H9 (cell line): ENCODE measurements at regions not wholly inside any gene's neighbourhood (a gene's known extent, or its start where the extent isn't known, plus 50 kb on each side); places are given as distances from the start of the nearest gene placed in this dataset.

ENCODE experiments used
- DNase-seq: peaks from one replicate; pipeline ENCODE4 v3.0.0-alpha.2; 2017
- H2AFZ ChIP-seq: one replicate; pipeline ENCODE4 v1.6.1; 2013; ENCODE audit warnings: mild to moderate bottlenecking, low read length, control low read depth, moderate library complexity
- H2AK5ac ChIP-seq: 2 replicates; pipeline ENCODE4 v1.6.1; 2013; ENCODE audit warnings: low read length, control low read depth, mixed read lengths; ENCODE audit not compliant: insufficient read length
- H2BK120ac ChIP-seq: one replicate; pipeline ENCODE4 v1.6.1; 2013; ENCODE audit warnings: low read depth, mild to moderate bottlenecking, low read length, control low read depth, inconsistent platforms; ENCODE audit not compliant: poor library complexity, severe bottlenecking
- H2BK12ac ChIP-seq: 2 replicates; pipeline ENCODE4 v1.6.1; 2013; ENCODE audit warnings: low read length, control low read depth, mixed read lengths, low read depth; ENCODE audit not compliant: insufficient read length
- H2BK15ac ChIP-seq: 2 replicates; pipeline ENCODE4 v1.6.1; 2013; ENCODE audit warnings: low read depth, low read length, control low read depth
- H2BK20ac ChIP-seq: one replicate; pipeline ENCODE4 v1.6.1; 2013; ENCODE audit warnings: low read depth, mild to moderate bottlenecking, low read length, control low read depth, inconsistent platforms; ENCODE audit not compliant: poor library complexity, severe bottlenecking
- H2BK5ac ChIP-seq: 2 replicates; pipeline ENCODE4 v1.6.1; 2013; ENCODE audit warnings: low read length, control low read depth, mixed read lengths; ENCODE audit not compliant: insufficient read length
- H3K14ac ChIP-seq: 2 replicates; pipeline ENCODE4 v1.6.1; 2013; ENCODE audit warnings: low read length, control low read depth; ENCODE audit not compliant: insufficient read depth
- H3K18ac ChIP-seq: 2 replicates; pipeline ENCODE4 v1.6.1; 2013; ENCODE audit warnings: low read depth, mild to moderate bottlenecking, mixed read lengths, low read length, control low read depth; ENCODE audit not compliant: insufficient read length
- H3K23ac ChIP-seq: 2 replicates; pipeline ENCODE4 v1.6.1; 2013; ENCODE audit warnings: low read length, control low read depth, mixed read lengths, low read depth; ENCODE audit not compliant: insufficient read length
- H3K23me2 ChIP-seq: 2 replicates; pipeline ENCODE4 v1.6.1; 2013; ENCODE audit warnings: low read depth, mild to moderate bottlenecking, mixed read lengths, low read length, control low read depth; ENCODE audit not compliant: insufficient read length, poor library complexity, severe bottlenecking
- H3K27ac ChIP-seq: 2 replicates; pipeline ENCODE4 v1.5.1; 2013; ENCODE audit warnings: low read length, control low read depth, mixed read lengths, low read depth; ENCODE audit not compliant: insufficient read length
- H3K27me3 ChIP-seq: 2 replicates; pipeline ENCODE4 v1.6.1; 2013; ENCODE audit warnings: low read length, control low read depth, inconsistent platforms; ENCODE audit not compliant: insufficient read depth
- H3K4ac ChIP-seq: 2 replicates; pipeline ENCODE4 v1.6.1; 2013; ENCODE audit warnings: low read depth, mild to moderate bottlenecking, control low read depth, inconsistent platforms, low read length, moderate library complexity
- H3K4me1 ChIP-seq: 2 replicates; pipeline ENCODE4 v1.6.1; 2013; ENCODE audit warnings: low read length, control low read depth, inconsistent platforms; ENCODE audit not compliant: insufficient read depth
- H3K4me2 ChIP-seq: 2 replicates; pipeline ENCODE4 v1.6.1; 2013; ENCODE audit warnings: low read length, control low read depth, mixed read lengths; ENCODE audit not compliant: insufficient read length, insufficient read depth
- H3K56ac ChIP-seq: 2 replicates; pipeline ENCODE4 v1.6.1; 2013; ENCODE audit warnings: low read depth, mild to moderate bottlenecking, mixed read lengths, low read length, control low read depth; ENCODE audit not compliant: insufficient read length
- H3K79me1 ChIP-seq: 2 replicates; pipeline ENCODE4 v1.6.1; 2013; ENCODE audit warnings: low read depth, mild to moderate bottlenecking, moderate library complexity, low read length, control low read depth, inconsistent platforms; ENCODE audit not compliant: insufficient read depth, poor library complexity, severe bottlenecking
- H3K79me2 ChIP-seq: 2 replicates; pipeline ENCODE4 v1.6.1; 2013; ENCODE audit warnings: low read length, control low read depth, inconsistent platforms; ENCODE audit not compliant: insufficient read depth
- H3K9ac ChIP-seq: 2 replicates; pipeline ENCODE4 v1.6.1; 2013; ENCODE audit warnings: low read length, control low read depth, mixed read lengths; ENCODE audit not compliant: insufficient read length; ENCODE audit errors: extremely low read depth
- H3K9me3 ChIP-seq: one replicate; pipeline ENCODE4 v1.6.1; 2013; ENCODE audit warnings: low read depth, low read length, inconsistent platforms; ENCODE audit not compliant: control insufficient read depth
- H3T11ph ChIP-seq: one replicate; pipeline ENCODE4 v1.6.1; 2013; ENCODE audit warnings: mild to moderate bottlenecking, low read length, control low read depth, inconsistent platforms
- H4K20me1 ChIP-seq: one replicate; pipeline ENCODE4 v1.6.1; 2013; ENCODE audit not compliant: control insufficient read depth, insufficient read length, insufficient read depth
- H4K5ac ChIP-seq: 2 replicates; pipeline ENCODE4 v1.6.1; 2013; ENCODE audit warnings: low read depth, mild to moderate bottlenecking, mixed read lengths, low read length, control low read depth; ENCODE audit not compliant: insufficient read length
- H4K8ac ChIP-seq: replicated peaks from 2 replicates; pipeline ENCODE4 v1.6.1; 2013; ENCODE audit warnings: low read length, control low read depth, mixed read lengths, low read depth; ENCODE audit not compliant: insufficient read length
- H4K91ac ChIP-seq: 2 replicates; pipeline ENCODE4 v1.6.1; 2013; ENCODE audit warnings: low read depth, mild to moderate bottlenecking, moderate library complexity, mixed read lengths, low read length, control low read depth; ENCODE audit not compliant: insufficient read length
- H3K27ac Mint-ChIP-seq, 3 experiments: 2 replicates in 2 of 3; 3 replicates in 1 of 3; pipeline ENCODE4 v1.8.0; 2020 to 2021; ENCODE audit warnings: mixed read lengths in 3 of 3, mild to moderate bottlenecking in 1 of 3, moderate library complexity in 1 of 3
- H3K27me3 Mint-ChIP-seq: 2 replicates; pipeline ENCODE4 v1.8.0; 2021; ENCODE audit warnings: low read depth, mild to moderate bottlenecking, moderate library complexity, mixed read lengths
- H3K36me3 Mint-ChIP-seq, 3 experiments: 2 replicates in 2 of 3; 3 replicates in 1 of 3; pipeline ENCODE4 v1.8.0; 2020 to 2021; ENCODE audit warnings: low read depth in 3 of 3, mixed read lengths in 3 of 3; ENCODE audit not compliant: insufficient read depth in 1 of 3
- H3K4me1 Mint-ChIP-seq, 2 experiments: 2 replicates each; pipeline ENCODE4 v1.8.0; 2020; ENCODE audit warnings: mixed read lengths in 2 of 2
- H3K4me3 Mint-ChIP-seq, 2 experiments: 2 replicates in 1 of 2; 3 replicates in 1 of 2; pipeline ENCODE4 v1.8.0; 2020 to 2021; ENCODE audit warnings: mild to moderate bottlenecking in 2 of 2, mixed read lengths in 2 of 2, moderate library complexity in 1 of 2
- H3K9me3 Mint-ChIP-seq, 2 experiments: 2 replicates in 1 of 2; 3 replicates in 1 of 2; pipeline ENCODE4 v1.8.0; 2020; ENCODE audit warnings: mild to moderate bottlenecking in 2 of 2, mixed read lengths in 2 of 2, moderate library complexity in 1 of 2
- WGBS: extraction: QIAGEN DNeasy Blood & Tissue Kit; methylation state at CpG from one replicate; pipeline ENCODE4 v1.1.7; 2013; ENCODE audit warnings: missing lambda C conversion rate, low lambda C conversion rate, mixed read lengths; ENCODE audit not compliant: insufficient read length; ENCODE audit errors: extremely low coverage; 5-methylcytosine and 5-hydroxymethylcytosine counted together
- TF ChIP-seq, protein P1 (sequence below): fragments of 200-600 bp; sonication (generic); conservative IDR thresholded peaks from 3 replicates; pipeline ENCODE4 v1.8.0; 2021; ENCODE audit warnings: antibody characterized with exemption, mild to moderate bottlenecking

GRCh38 chr2:72031346-72032110 lies 116.1 kb downstream of the CYP26B1 start:
- H3K23ac ChIP-seq, result no peak overlapping the region

More at GRCh38 chr2:72031346-72032110, 116.1 kb downstream of the CYP26B1 start:
- Histone ChIP-seq H2BK5ac (no peak overlapping the region), H3K4me1 (no peaks in the 10 kb centered on the region), H2BK120ac (no peak overlapping the region), H3K27ac (no peak overlapping the region), H4K91ac (no peak overlapping the region), H3K9ac (no peak overlapping the region), H4K20me1 (no peaks in the 10 kb centered on the region), H3K9me3 (no peaks in the 10 kb centered on the region), H4K5ac (no peak overlapping the region), H2AK5ac (no peak overlapping the region), H2BK15ac (no peak overlapping the region), H3K18ac (no peak overlapping the region), H3K79me2 (no peaks in the 10 kb centered on the region), H2BK20ac (no peak overlapping the region), H3K23me2 (no peaks in the 10 kb centered on the region), H3T11ph (no peak overlapping the region), H3K4me2 (no peak overlapping the region), H3K14ac (no peak overlapping the region), H3K4ac (no peak overlapping the region), H3K79me1 (no peaks in the 10 kb centered on the region), H3K56ac (no peak overlapping the region), H4K8ac (no peak overlapping the region), H2AFZ (no peak overlapping the region), H3K27me3 (no peaks in the 10 kb centered on the region), H2BK12ac (no peak overlapping the region)
- Mint-ChIP-seq H3K9me3 (no peaks in the 10 kb centered on the region), H3K27me3 (no peaks in the 10 kb centered on the region), H3K4me1 (peaks cover 3 to 9% of the 10 kb centered on the region in 2 experiments; a peak in 2 of 4 replicates), H3K36me3 (no peaks in the 10 kb centered on the region), H3K4me3 (no peak overlapping the region), H3K27ac (peak overlapping the region in 1 of 3 experiments; percentile 56; a peak in 1 of 7 replicates)
- TF ChIP-seq, protein P1, sequence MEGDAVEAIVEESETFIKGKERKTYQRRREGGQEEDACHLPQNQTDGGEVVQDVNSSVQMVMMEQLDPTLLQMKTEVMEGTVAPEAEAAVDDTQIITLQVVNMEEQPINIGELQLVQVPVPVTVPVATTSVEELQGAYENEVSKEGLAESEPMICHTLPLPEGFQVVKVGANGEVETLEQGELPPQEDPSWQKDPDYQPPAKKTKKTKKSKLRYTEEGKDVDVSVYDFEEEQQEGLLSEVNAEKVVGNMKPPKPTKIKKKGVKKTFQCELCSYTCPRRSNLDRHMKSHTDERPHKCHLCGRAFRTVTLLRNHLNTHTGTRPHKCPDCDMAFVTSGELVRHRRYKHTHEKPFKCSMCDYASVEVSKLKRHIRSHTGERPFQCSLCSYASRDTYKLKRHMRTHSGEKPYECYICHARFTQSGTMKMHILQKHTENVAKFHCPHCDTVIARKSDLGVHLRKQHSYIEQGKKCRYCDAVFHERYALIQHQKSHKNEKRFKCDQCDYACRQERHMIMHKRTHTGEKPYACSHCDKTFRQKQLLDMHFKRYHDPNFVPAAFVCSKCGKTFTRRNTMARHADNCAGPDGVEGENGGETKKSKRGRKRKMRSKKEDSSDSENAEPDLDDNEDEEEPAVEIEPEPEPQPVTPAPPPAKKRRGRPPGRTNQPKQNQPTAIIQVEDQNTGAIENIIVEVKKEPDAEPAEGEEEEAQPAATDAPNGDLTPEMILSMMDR, result no peak
- no CpG with 5 or more reads among the region's 16 CpGs for WGBS
- peak; percentile 26 for DNase-seq
